Uterus (tissue), 3 donors: ENCODE measurements at regions not wholly inside any gene's neighbourhood (a gene's known extent, or its start where the extent isn't known, plus 50 kb on each side); places are given as distances from the start of the nearest gene placed in this dataset.

ENCODE experiments used
- DNase-seq, 2 donors: peaks; one replicate each; pipeline ENCODE4 v3.0.0-alpha.2; 2019 to 2020
- H3K27ac ChIP-seq, 2 donors: fragments of 200-600 bp; sonication (generic); 1 replicate in 1 of 2; 2 replicates in 1 of 2; pipeline ENCODE4 v1.5.1; 2016 to 2018
- H3K27me3 ChIP-seq, 2 donors: fragments of 200-600 bp; sonication (generic); one replicate each; pipeline ENCODE4 v1.5.1; 2018 to 2019; ENCODE audit warnings: control low read depth in 1 of 2
- H3K36me3 ChIP-seq, 2 donors: fragments of 200-600 bp; sonication (generic); one replicate each; pipeline ENCODE4 v1.5.1; 2019; ENCODE audit warnings: control low read depth in 1 of 2
- H3K4me1 ChIP-seq, 2 donors: fragments of 200-600 bp; sonication (generic); one replicate each; pipeline ENCODE4 v1.5.1; 2018 to 2019; ENCODE audit warnings: control low read depth in 1 of 2
- H3K4me3 ChIP-seq, 2 donors: fragments of 200-600 bp; sonication (generic); 1 replicate in 1 of 2; 2 replicates in 1 of 2; pipeline ENCODE4 v1.5.1; 2018 to 2019; ENCODE audit warnings: mild to moderate bottlenecking in 1 of 2
- H3K9me3 ChIP-seq, 2 donors: fragments of 200-600 bp; sonication (generic); one replicate each; pipeline ENCODE4 v1.5.1; 2019; ENCODE audit warnings: control low read depth in 1 of 2
- CTCF ChIP-seq, 4 experiments: fragments of 200-600 bp in 2 of 4; fragments of 450-650 bp in 2 of 4; sonication (generic) in 2 of 4; IDR thresholded peaks; one replicate each; pipeline ENCODE4 v1.5.1; 2016 to 2019; ENCODE audit warnings: antibody characterized with exemption in 4 of 4, mild to moderate bottlenecking in 2 of 4, moderate library complexity in 1 of 4
- POLR2A ChIP-seq, 2 donors: fragments of 450-650 bp; IDR thresholded peaks; one replicate each; pipeline ENCODE4 v1.6.1; 2016; ENCODE audit warnings: antibody characterized with exemption in 2 of 2, mild to moderate bottlenecking in 1 of 2, moderate library complexity in 1 of 2
- intact Hi-C: fragments of 100-400 bp; cut with DNase I; formaldehyde crosslinking; loops from one replicate; pipeline ENCODE4 v1.15.1; 2023; ENCODE audit warnings: low total_unique reads
- donor health status: DM: yes; HTN: yes; CAD: no.

GRCh38 chr2:22842205-22842869 is 542.6 kb upstream of the KLHL29 start:
- no peak overlapping the region for H3K27ac ChIP-seq
- intact Hi-C loops: no loop called here
- H3K4me3 ChIP-seq: no peak overlapping the region

GRCh38 chr2:22843919-22844537 is 541.0 kb upstream of the KLHL29 start:
- intact Hi-C loops: no loop called here
- no peak overlapping the region for H3K27ac ChIP-seq
- H3K27me3 ChIP-seq: no peaks in the 10 kb centered on the region
- TF ChIP-seq CTCF (IDR thresholded peaks at IDR 0.05) (no peak), POLR2A (IDR thresholded peaks at IDR 0.05) (no peak)
- no peaks in the 10 kb centered on the region for H3K36me3 ChIP-seq
- H3K4me1 ChIP-seq: no peaks in the 10 kb centered on the region
- no peak overlapping the region for H3K4me3 ChIP-seq
- no peaks in the 10 kb centered on the region for H3K9me3 ChIP-seq
- no peak for DNase-seq

More at GRCh38 chr2:22842205-22842869, 542.6 kb upstream of the KLHL29 start:
- no peak for TF ChIP-seq CTCF (IDR thresholded peaks at IDR 0.05)
- no peak for TF ChIP-seq POLR2A (IDR thresholded peaks at IDR 0.05)
- no peak for DNase-seq
- no peaks in the 10 kb centered on the region for H3K27me3 ChIP-seq
- no peaks in the 10 kb centered on the region for H3K4me1 ChIP-seq
- H3K9me3 ChIP-seq: no peaks in the 10 kb centered on the region
- no peaks in the 10 kb centered on the region for H3K36me3 ChIP-seq

GRCh38 chr2:22850310-22850709 is 534.7 kb upstream of the KLHL29 start:
- no peaks in the 10 kb centered on the region for H3K36me3 ChIP-seq
- no peaks in the 10 kb centered on the region for H3K27me3 ChIP-seq
- intact Hi-C loops: no loop called here
- no peaks in the 10 kb centered on the region for H3K9me3 ChIP-seq
- no peak overlapping the region for H3K4me3 ChIP-seq
- no peaks in the 10 kb centered on the region for H3K4me1 ChIP-seq
- DNase-seq: no peak
- TF ChIP-seq POLR2A (IDR thresholded peaks at IDR 0.05): no peak
- no peak for TF ChIP-seq CTCF (IDR thresholded peaks at IDR 0.05)
- H3K27ac ChIP-seq: no peak overlapping the region

- no peak for DNase-seq
- Histone ChIP-seq H3K4me1 (no peaks in the 10 kb centered on the region), H3K36me3 (no peaks in the 10 kb centered on the region), H3K4me3 (no peak overlapping the region), H3K27me3 (no peaks in the 10 kb centered on the region), H3K27ac (no peak overlapping the region), H3K9me3 (no peaks in the 10 kb centered on the region)
- TF ChIP-seq POLR2A (IDR thresholded peaks at IDR 0.05): no peak
- TF ChIP-seq CTCF (IDR thresholded peaks at IDR 0.05): no peak
- intact Hi-C loops: no loop called here
Measured at GRCh38 chr2:22854588-22854987, 530.4 kb upstream of the KLHL29 start.

- Histone ChIP-seq H3K9me3 (no peaks in the 10 kb centered on the region), H3K27me3 (no peaks in the 10 kb centered on the region), H3K27ac (no peak overlapping the region), H3K4me3 (no peak overlapping the region), H3K4me1 (no peaks in the 10 kb centered on the region), H3K36me3 (no peaks in the 10 kb centered on the region)
- TF ChIP-seq CTCF (IDR thresholded peaks at IDR 0.05): no peak
- TF ChIP-seq POLR2A (IDR thresholded peaks at IDR 0.05): no peak
- DNase-seq: no peak
- intact Hi-C loops: no loop called here
Measured at GRCh38 chr2:22855081-22855480, 529.9 kb upstream of the KLHL29 start.
